ENCODE measurements at regions not wholly inside any gene's neighbourhood (a gene's known extent, or its start where the extent isn't known, plus 50 kb on each side); places are given as distances from the start of the nearest gene placed in this dataset.

- Histone ChIP-seq H3K4me1 (ENCODE audit: control insufficient read depth, insufficient read depth, low read length) (no peaks in the 10 kb centered on the region), H3K9me3 (ENCODE audit: control insufficient read depth, low read length) (no peaks in the 10 kb centered on the region), H3K36me3 (ENCODE audit: control insufficient read depth, insufficient read depth, low read length) (no peaks in the 10 kb centered on the region), H3K27me3 (ENCODE audit: control insufficient read depth, insufficient read depth, low read length, poor library complexity, severe bottlenecking) (no peaks in the 10 kb centered on the region), H3K4me3 (ENCODE audit: insufficient read depth, low read depth, low read length) (no peak overlapping the region), H3K27ac (ENCODE audit: insufficient read depth, low read depth, low read length, poor library complexity, severe bottlenecking) (no peak overlapping the region)
These were observed 643.7 kb upstream of the NR5A2 start for GRCh38 chr1:199383793-199384192.

GRCh38 chr1:199394856-199395255, 632.7 kb upstream of the NR5A2 start:
- no peak overlapping the region for H3K27ac ChIP-seq (ENCODE audit: insufficient read depth, low read depth, low read length, poor library complexity, severe bottlenecking)
- H3K36me3 ChIP-seq (ENCODE audit: control insufficient read depth, insufficient read depth, low read length): no peaks in the 10 kb centered on the region
- H3K9me3 ChIP-seq (ENCODE audit: control insufficient read depth, low read length): no peaks in the 10 kb centered on the region

GRCh38 chr1:199396456-199396855, 631.1 kb upstream of the NR5A2 start:
- WGBS, 2 experiments: 100% methylated on average over 1 of the region's 1 CpG; no CpG with 5 or more reads in 1 of the 2 experiments
- H3K4me3 ChIP-seq (ENCODE audit: insufficient read depth, low read depth, low read length): no peak overlapping the region
- H3K9me3 ChIP-seq (ENCODE audit: control insufficient read depth, low read length): no peaks in the 10 kb centered on the region
- H3K27me3 ChIP-seq (ENCODE audit: control insufficient read depth, insufficient read depth, low read length, poor library complexity, severe bottlenecking): no peaks in the 10 kb centered on the region
- H3K36me3 ChIP-seq (ENCODE audit: control insufficient read depth, insufficient read depth, low read length): no peaks in the 10 kb centered on the region
- no peak overlapping the region for H3K27ac ChIP-seq (ENCODE audit: insufficient read depth, low read depth, low read length, poor library complexity, severe bottlenecking)
- no peaks in the 10 kb centered on the region for H3K4me1 ChIP-seq (ENCODE audit: control insufficient read depth, insufficient read depth, low read length)

More at GRCh38 chr1:199394856-199395255, 632.7 kb upstream of the NR5A2 start:
- Histone ChIP-seq H3K4me1 (ENCODE audit: control insufficient read depth, insufficient read depth, low read length) (no peaks in the 10 kb centered on the region), H3K4me3 (ENCODE audit: insufficient read depth, low read depth, low read length) (no peak overlapping the region), H3K27me3 (ENCODE audit: control insufficient read depth, insufficient read depth, low read length, poor library complexity, severe bottlenecking) (no peaks in the 10 kb centered on the region)
- WGBS, 2 experiments: 90 to 91% methylated on average over 2 to 3 of the region's 3 CpGs

GRCh38 chr1:199399996-199400724, 627.4 kb upstream of the NR5A2 start:
- Histone ChIP-seq H3K27me3 (ENCODE audit: control insufficient read depth, insufficient read depth, low read length, poor library complexity, severe bottlenecking) (no peaks in the 10 kb centered on the region), H3K4me1 (ENCODE audit: control insufficient read depth, insufficient read depth, low read length) (no peaks in the 10 kb centered on the region), H3K36me3 (ENCODE audit: control insufficient read depth, insufficient read depth, low read length) (no peaks in the 10 kb centered on the region), H3K9me3 (ENCODE audit: control insufficient read depth, low read length) (no peaks in the 10 kb centered on the region), H3K27ac (ENCODE audit: insufficient read depth, low read depth, low read length, poor library complexity, severe bottlenecking) (no peak overlapping the region), H3K4me3 (ENCODE audit: insufficient read depth, low read depth, low read length) (no peak overlapping the region)
- 89 to 100% methylated on average over 2 to 3 of the region's 3 CpGs for WGBS, 2 experiments

- no peaks in the 10 kb centered on the region for H3K36me3 ChIP-seq (ENCODE audit: control insufficient read depth, insufficient read depth, low read length)
- H3K4me1 ChIP-seq (ENCODE audit: control insufficient read depth, insufficient read depth, low read length): no peaks in the 10 kb centered on the region
- 84% methylated on average over 1 of the region's 1 CpG; no CpG with 5 or more reads in 1 of the 2 experiments for WGBS, 2 experiments
- no peaks in the 10 kb centered on the region for H3K27me3 ChIP-seq (ENCODE audit: control insufficient read depth, insufficient read depth, low read length, poor library complexity, severe bottlenecking)
- H3K27ac ChIP-seq (ENCODE audit: insufficient read depth, low read depth, low read length, poor library complexity, severe bottlenecking): no peak overlapping the region
- no peak overlapping the region for H3K4me3 ChIP-seq (ENCODE audit: insufficient read depth, low read depth, low read length)
- no peaks in the 10 kb centered on the region for H3K9me3 ChIP-seq (ENCODE audit: control insufficient read depth, low read length)
These were observed 623.9 kb upstream of the NR5A2 start for GRCh38 chr1:199403531-199404116.

GRCh38 chr1:199404191-199404590, 623.3 kb upstream of the NR5A2 start:
- no peak overlapping the region for H3K4me3 ChIP-seq (ENCODE audit: insufficient read depth, low read depth, low read length)
- no peaks in the 10 kb centered on the region for H3K36me3 ChIP-seq (ENCODE audit: control insufficient read depth, insufficient read depth, low read length)
- no peaks in the 10 kb centered on the region for H3K27me3 ChIP-seq (ENCODE audit: control insufficient read depth, insufficient read depth, low read length, poor library complexity, severe bottlenecking)
- H3K9me3 ChIP-seq (ENCODE audit: control insufficient read depth, low read length): no peaks in the 10 kb centered on the region
- no peaks in the 10 kb centered on the region for H3K4me1 ChIP-seq (ENCODE audit: control insufficient read depth, insufficient read depth, low read length)
- no peak overlapping the region for H3K27ac ChIP-seq (ENCODE audit: insufficient read depth, low read depth, low read length, poor library complexity, severe bottlenecking)

GRCh38 chr1:199404976-199405375, 622.5 kb upstream of the NR5A2 start:
- Histone ChIP-seq H3K9me3 (ENCODE audit: control insufficient read depth, low read length) (no peaks in the 10 kb centered on the region), H3K4me3 (ENCODE audit: insufficient read depth, low read depth, low read length) (no peak overlapping the region), H3K27me3 (ENCODE audit: control insufficient read depth, insufficient read depth, low read length, poor library complexity, severe bottlenecking) (no peaks in the 10 kb centered on the region), H3K27ac (ENCODE audit: insufficient read depth, low read depth, low read length, poor library complexity, severe bottlenecking) (no peak overlapping the region), H3K36me3 (ENCODE audit: control insufficient read depth, insufficient read depth, low read length) (no peaks in the 10 kb centered on the region), H3K4me1 (ENCODE audit: control insufficient read depth, insufficient read depth, low read length) (no peaks in the 10 kb centered on the region)

GRCh38 chr1:199405634-199406196, 621.8 kb upstream of the NR5A2 start:
- Histone ChIP-seq H3K36me3 (ENCODE audit: control insufficient read depth, insufficient read depth, low read length) (no peaks in the 10 kb centered on the region), H3K4me1 (ENCODE audit: control insufficient read depth, insufficient read depth, low read length) (no peaks in the 10 kb centered on the region), H3K9me3 (ENCODE audit: control insufficient read depth, low read length) (no peaks in the 10 kb centered on the region), H3K27ac (ENCODE audit: insufficient read depth, low read depth, low read length, poor library complexity, severe bottlenecking) (no peak overlapping the region), H3K4me3 (ENCODE audit: insufficient read depth, low read depth, low read length) (no peak overlapping the region), H3K27me3 (ENCODE audit: control insufficient read depth, insufficient read depth, low read length, poor library complexity, severe bottlenecking) (no peaks in the 10 kb centered on the region)
- WGBS, 2 experiments: 77 to 97% methylated on average over 2 to 3 of the region's 3 CpGs

- H3K27me3 ChIP-seq (ENCODE audit: control insufficient read depth, insufficient read depth, low read length, poor library complexity, severe bottlenecking): no peaks in the 10 kb centered on the region
- 94 to 96% methylated on average over 3 of the region's 3 CpGs for WGBS, 2 experiments
These were observed 617.0 kb upstream of the NR5A2 start for GRCh38 chr1:199410462-199410861.

GRCh38 chr1:199411506-199411905, 616.0 kb upstream of the NR5A2 start:
- H3K9me3 ChIP-seq (ENCODE audit: control insufficient read depth, low read length): no peaks in the 10 kb centered on the region
- no peaks in the 10 kb centered on the region for H3K27me3 ChIP-seq (ENCODE audit: control insufficient read depth, insufficient read depth, low read length, poor library complexity, severe bottlenecking)
- H3K27ac ChIP-seq (ENCODE audit: insufficient read depth, low read depth, low read length, poor library complexity, severe bottlenecking): no peak overlapping the region
- no peaks in the 10 kb centered on the region for H3K36me3 ChIP-seq (ENCODE audit: control insufficient read depth, insufficient read depth, low read length)
- H3K4me3 ChIP-seq (ENCODE audit: insufficient read depth, low read depth, low read length): no peak overlapping the region
- H3K4me1 ChIP-seq (ENCODE audit: control insufficient read depth, insufficient read depth, low read length): no peaks in the 10 kb centered on the region

More at GRCh38 chr1:199410462-199410861, 617.0 kb upstream of the NR5A2 start:
- Histone ChIP-seq H3K4me3 (ENCODE audit: insufficient read depth, low read depth, low read length) (no peak overlapping the region), H3K36me3 (ENCODE audit: control insufficient read depth, insufficient read depth, low read length) (no peaks in the 10 kb centered on the region), H3K27ac (ENCODE audit: insufficient read depth, low read depth, low read length, poor library complexity, severe bottlenecking) (no peak overlapping the region), H3K4me1 (ENCODE audit: control insufficient read depth, insufficient read depth, low read length) (no peaks in the 10 kb centered on the region), H3K9me3 (ENCODE audit: control insufficient read depth, low read length) (no peaks in the 10 kb centered on the region)

All from ectodermal cell (in vitro differentiated cells).